ENCODE measurements at regions not wholly inside any gene's neighbourhood (a gene's known extent, or its start where the extent isn't known, plus 50 kb on each side); places are given as distances from the start of the nearest gene placed in this dataset.

- DNase-seq = no peak
These were observed 553.0 kb downstream of the SLC16A7 start for GRCh38 chr12:60148831-60149230.

- no peak for DNase-seq
These were observed 556.9 kb downstream of the SLC16A7 start for GRCh38 chr12:60152756-60153155.

- DNase-seq = no peak
These were observed 563.9 kb downstream of the SLC16A7 start for GRCh38 chr12:60159761-60160160.

- DNase-seq = no peak
These were observed 567.3 kb downstream of the SLC16A7 start for GRCh38 chr12:60162988-60163720.

- no peak for DNase-seq
These were observed 570.0 kb downstream of the SLC16A7 start for GRCh38 chr12:60165781-60166180.

GRCh38 chr12:60168441-60168840 is 572.6 kb downstream of the SLC16A7 start:
- DNase-seq = no peak

GRCh38 chr12:60169904-60170303 is 574.1 kb downstream of the SLC16A7 start:
- no peak for DNase-seq

GRCh38 chr12:60172266-60173211 is 576.7 kb downstream of the SLC16A7 start:
- DNase-seq = no peak

GRCh38 chr12:60173224-60174170 is 577.7 kb downstream of the SLC16A7 start:
- DNase-seq = no peak

GRCh38 chr12:60174476-60174875 is 578.6 kb downstream of the SLC16A7 start:
- no peak for DNase-seq

- no peak for DNase-seq
These were observed 579.1 kb downstream of the SLC16A7 start for GRCh38 chr12:60174941-60175340.

- no peak for DNase-seq
These were observed 581.1 kb downstream of the SLC16A7 start for GRCh38 chr12:60176891-60177290.

- DNase-seq = no peak
These were observed 584.5 kb downstream of the SLC16A7 start for GRCh38 chr12:60180298-60180697.

GRCh38 chr12:60182354-60182753 is 586.5 kb downstream of the SLC16A7 start:
- DNase-seq = no peak

- no peak for DNase-seq
These were observed 588.3 kb downstream of the SLC16A7 start for GRCh38 chr12:60184096-60184495.

GRCh38 chr12:60185060-60185459 is 589.2 kb downstream of the SLC16A7 start:
- no peak for DNase-seq

GRCh38 chr12:60191271-60191670 is 595.4 kb downstream of the SLC16A7 start:
- DNase-seq = no peak

- no peak for DNase-seq
These were observed 596.0 kb downstream of the SLC16A7 start for GRCh38 chr12:60191676-60192359.

GRCh38 chr12:60194678-60195077 is 598.8 kb downstream of the SLC16A7 start:
- DNase-seq = no peak

GRCh38 chr12:60195483-60195882 is 599.7 kb downstream of the SLC16A7 start:
- no peak for DNase-seq

GRCh38 chr12:60196366-60196765 is 600.5 kb downstream of the SLC16A7 start:
- DNase-seq = no peak

GRCh38 chr12:60197589-60197988 is 601.8 kb downstream of the SLC16A7 start:
- no peak for DNase-seq
